KMS-11 (cell line): ENCODE measurements at regions not wholly inside any gene's neighbourhood (a gene's known extent, or its start where the extent isn't known, plus 50 kb on each side); places are given as distances from the start of the nearest gene placed in this dataset.

Experiments
- H2AFZ ChIP-seq: fragments of 200-600 bp; sonication (generic); 2 replicates; pipeline ENCODE4 v1.6.1; 2016; ENCODE audit warnings: antibody characterized with exemption, mixed run types, low read depth
- H3K27ac ChIP-seq: fragments of 200-600 bp; sonication (generic); 2 replicates; pipeline ENCODE4 v1.6.1; 2016; ENCODE audit warnings: mild to moderate bottlenecking, mixed run types
- H3K27me3 ChIP-seq: fragments of 200-600 bp; sonication (generic); 2 replicates; pipeline ENCODE4 v1.6.1; 2017; ENCODE audit warnings: mild to moderate bottlenecking, low read depth, mixed run types, moderate library complexity; ENCODE audit not compliant: insufficient read depth
- H3K36me3 ChIP-seq: fragments of 200-600 bp; sonication (generic); 2 replicates; pipeline ENCODE4 v1.6.1; 2017; ENCODE audit warnings: mild to moderate bottlenecking, mixed run types; ENCODE audit not compliant: insufficient read depth
- H3K4me1 ChIP-seq: fragments of 200-600 bp; sonication (generic); 2 replicates; pipeline ENCODE4 v1.6.1; 2016; ENCODE audit warnings: mild to moderate bottlenecking, low read depth, mixed run types; ENCODE audit not compliant: poor library complexity, severe bottlenecking
- H3K4me2 ChIP-seq: fragments of 200-600 bp; sonication (generic); 2 replicates; pipeline ENCODE4 v1.7.0; 2016; ENCODE audit warnings: mild to moderate bottlenecking, mixed run types
- H3K4me3 ChIP-seq: fragments of 200-600 bp; sonication (generic); IDR thresholded peaks from 2 replicates; pipeline ENCODE4 v1.6.1; 2017; ENCODE audit warnings: low read depth, low read length, mixed read lengths; ENCODE audit not compliant: insufficient read depth
- H3K79me2 ChIP-seq: fragments of 200-600 bp; sonication (generic); 2 replicates; pipeline ENCODE4 v1.6.1; 2016; ENCODE audit warnings: low read depth, mixed run types; ENCODE audit not compliant: insufficient read depth
- H3K9ac ChIP-seq: fragments of 200-600 bp; sonication (generic); 2 replicates; pipeline ENCODE4 v1.6.1; 2016; ENCODE audit warnings: mild to moderate bottlenecking, mixed run types
- H4K20me1 ChIP-seq: fragments of 200-600 bp; sonication (generic); 2 replicates; pipeline ENCODE4 v1.6.1; 2016; ENCODE audit warnings: mild to moderate bottlenecking, mixed run types; ENCODE audit not compliant: insufficient read depth
- CTCF ChIP-seq: fragments of 200-600 bp; sonication (generic); conservative IDR thresholded peaks from 2 replicates; pipeline ENCODE4 v1.6.1; 2017; ENCODE audit warnings: low read depth, mild to moderate bottlenecking, antibody characterized with exemption, low read length, moderate library complexity, mixed read lengths

GRCh38 chr6:113147544-113147943 lies 709.6 kb upstream of the MARCKS start:
- H3K36me3 ChIP-seq, result no peaks in the 10 kb centered on the region
- H3K79me2 ChIP-seq, result no peaks in the 10 kb centered on the region
- no peak for TF ChIP-seq CTCF
- no peak overlapping the region for H3K4me3 ChIP-seq
- H3K9ac ChIP-seq, result no peak overlapping the region
- H3K4me1 ChIP-seq, result no peaks in the 10 kb centered on the region
- no peaks in the 10 kb centered on the region for H3K27me3 ChIP-seq
- H4K20me1 ChIP-seq, result no peaks in the 10 kb centered on the region
- H2AFZ ChIP-seq, result no peak overlapping the region
- no peak overlapping the region for H3K4me2 ChIP-seq
- no peak overlapping the region for H3K27ac ChIP-seq

- H3K36me3 ChIP-seq, result no peaks in the 10 kb centered on the region
- no peaks in the 10 kb centered on the region for H3K27me3 ChIP-seq
- no peak overlapping the region for H3K4me2 ChIP-seq
- H2AFZ ChIP-seq, result no peak overlapping the region
- H3K4me1 ChIP-seq, result no peaks in the 10 kb centered on the region
- TF ChIP-seq CTCF, result no peak
- H3K79me2 ChIP-seq, result no peaks in the 10 kb centered on the region
- no peaks in the 10 kb centered on the region for H4K20me1 ChIP-seq
- no peak overlapping the region for H3K9ac ChIP-seq
- H3K4me3 ChIP-seq, result no peak overlapping the region
- no peak overlapping the region for H3K27ac ChIP-seq
Measured at GRCh38 chr6:113148566-113148965, 708.6 kb upstream of the MARCKS start.

- no peaks in the 10 kb centered on the region for H3K36me3 ChIP-seq
- no peaks in the 10 kb centered on the region for H3K79me2 ChIP-seq
- no peak overlapping the region for H2AFZ ChIP-seq
- no peak overlapping the region for H3K27ac ChIP-seq
- H3K4me2 ChIP-seq, result no peak overlapping the region
- H3K27me3 ChIP-seq, result no peaks in the 10 kb centered on the region
- TF ChIP-seq CTCF, result no peak
- H3K4me1 ChIP-seq, result no peaks in the 10 kb centered on the region
- no peaks in the 10 kb centered on the region for H4K20me1 ChIP-seq
- H3K9ac ChIP-seq, result no peak overlapping the region
- H3K4me3 ChIP-seq, result no peak overlapping the region
Measured at GRCh38 chr6:113149511-113149910, 707.6 kb upstream of the MARCKS start.

GRCh38 chr6:113160306-113161017 lies 696.7 kb upstream of the MARCKS start:
- Histone ChIP-seq H3K36me3 (no peaks in the 10 kb centered on the region), H3K27me3 (no peaks in the 10 kb centered on the region), H2AFZ (no peak overlapping the region), H3K79me2 (no peaks in the 10 kb centered on the region), H3K27ac (no peak overlapping the region), H3K4me2 (no peak overlapping the region), H3K4me1 (no peaks in the 10 kb centered on the region), H3K4me3 (no peak overlapping the region), H3K9ac (no peak overlapping the region), H4K20me1 (no peaks in the 10 kb centered on the region)
- TF ChIP-seq CTCF, result no peak
